8988T (cell line): ENCODE measurements at regions not wholly inside any gene's neighbourhood (a gene's known extent, or its start where the extent isn't known, plus 50 kb on each side); places are given as distances from the start of the nearest gene placed in this dataset.

Experiments
- DNase-seq: peaks from one replicate; pipeline ENCODE4 v3.0.0; 2011

GRCh38 chr2:12090072-12090471, 343.6 kb downstream of the LPIN1 start:
- DNase-seq, result no peak

- no peak for DNase-seq
Observed at GRCh38 chr2:12090590-12090989, 344.2 kb downstream of the LPIN1 start.

GRCh38 chr2:12091201-12091806, 344.9 kb downstream of the LPIN1 start:
- DNase-seq, result no peak

GRCh38 chr2:12094134-12094533, 347.7 kb downstream of the LPIN1 start:
- DNase-seq, result no peak

- DNase-seq, result no peak
Observed at GRCh38 chr2:12096051-12096787, 349.8 kb downstream of the LPIN1 start.

GRCh38 chr2:12096788-12097449, 350.5 kb downstream of the LPIN1 start:
- DNase-seq, result no peak

GRCh38 chr2:12097859-12098258, 351.4 kb downstream of the LPIN1 start:
- DNase-seq, result no peak

- no peak for DNase-seq
Observed at GRCh38 chr2:12099374-12099773, 352.9 kb downstream of the LPIN1 start.

- no peak for DNase-seq
Observed at GRCh38 chr2:12102679-12103078, 356.2 kb downstream of the LPIN1 start.

- DNase-seq, result no peak
Observed at GRCh38 chr2:12105180-12105579, 358.7 kb downstream of the LPIN1 start.

GRCh38 chr2:12106440-12107080, 360.1 kb downstream of the LPIN1 start:
- DNase-seq, result peak; percentile 58

- DNase-seq, result no peak
Observed at GRCh38 chr2:12107321-12107720, 360.9 kb downstream of the LPIN1 start.

GRCh38 chr2:12107939-12108338, 361.5 kb downstream of the LPIN1 start:
- DNase-seq, result no peak

GRCh38 chr2:12109363-12110017, 363.1 kb downstream of the LPIN1 start:
- DNase-seq, result no peak

GRCh38 chr2:12110074-12110473, 363.6 kb downstream of the LPIN1 start:
- DNase-seq, result no peak

GRCh38 chr2:12110481-12110880, 364.0 kb downstream of the LPIN1 start:
- DNase-seq, result no peak

GRCh38 chr2:12113412-12113811, 367.0 kb downstream of the LPIN1 start:
- no peak for DNase-seq

- no peak for DNase-seq
Observed at GRCh38 chr2:12114816-12115215, 368.4 kb downstream of the LPIN1 start.

GRCh38 chr2:12116228-12116750, 369.9 kb downstream of the LPIN1 start:
- DNase-seq, result no peak

- DNase-seq, result no peak
Observed at GRCh38 chr2:12119841-12120240, 373.4 kb downstream of the LPIN1 start.

GRCh38 chr2:12120281-12121150, 374.1 kb downstream of the LPIN1 start:
- DNase-seq, result no peak

GRCh38 chr2:12124790-12125189, 378.4 kb downstream of the LPIN1 start:
- DNase-seq, result no peak
